ENCODE measurements at regions not wholly inside any gene's neighbourhood (a gene's known extent, or its start where the extent isn't known, plus 50 kb on each side); places are given as distances from the start of the nearest gene placed in this dataset.
A peak's percentile ranks its signal among the peaks of the same experiment; 100 is the strongest.

- Histone ChIP-seq H3K27me3 (no peaks in the 10 kb centered on the region), H3K4me3 (no peak overlapping the region), H3K27ac (no peak overlapping the region), H3K36me3 (no peaks in the 10 kb centered on the region), H3K9me3 (no peaks in the 10 kb centered on the region), H3K4me1 (no peaks in the 10 kb centered on the region)
- TF ChIP-seq POLR2A (IDR thresholded peaks at IDR 0.05) (no peak), CTCF (IDR thresholded peaks at IDR 0.05) (no peak)
- no peak for DNase-seq
- intact Hi-C loops (cut with DNase I; ENCODE audit: low total_unique reads) = no loop called here
Measured at GRCh38 chr21:28832715-28833061, 160.0 kb downstream of the LTN1 start.

- Histone ChIP-seq H3K4me1 (no peaks in the 10 kb centered on the region), H3K27ac (no peak overlapping the region), H3K9me3 (no peaks in the 10 kb centered on the region), H3K27me3 (no peaks in the 10 kb centered on the region), H3K4me3 (no peak overlapping the region), H3K36me3 (no peaks in the 10 kb centered on the region)
- intact Hi-C loops (cut with DNase I; ENCODE audit: low total_unique reads) = no loop called here
- DNase-seq = no peak
- TF ChIP-seq CTCF (IDR thresholded peaks at IDR 0.05) (no peak), POLR2A (IDR thresholded peaks at IDR 0.05) (no peak)
Measured at GRCh38 chr21:28832013-28832714, 160.5 kb downstream of the LTN1 start.

- intact Hi-C loops (cut with DNase I; ENCODE audit: low total_unique reads) = no loop called here
- H3K4me1 ChIP-seq = peaks cover under 1 to 2% of the 10 kb centered on the region in 2 donors
Measured at GRCh38 chr21:28828981-28829380, 163.7 kb downstream of the LTN1 start.

GRCh38 chr21:28828021-28828420 lies 164.7 kb downstream of the LTN1 start:
- no peaks in the 10 kb centered on the region for H3K9me3 ChIP-seq
- TF ChIP-seq POLR2A (IDR thresholded peaks at IDR 0.05) (no peak), CTCF (IDR thresholded peaks at IDR 0.05) (no peak)
- no peak overlapping the region for H3K4me3 ChIP-seq
- no peak for DNase-seq
- peaks cover 8 to 9% of the 10 kb centered on the region in 2 donors for H3K4me1 ChIP-seq
- no peaks in the 10 kb centered on the region for H3K36me3 ChIP-seq
- no peaks in the 10 kb centered on the region for H3K27me3 ChIP-seq
- peak overlapping the region in 1 of 2 donors; percentile 20 for H3K27ac ChIP-seq
- intact Hi-C loops (cut with DNase I; ENCODE audit: low total_unique reads) = no loop called here

More at GRCh38 chr21:28828981-28829380, 163.7 kb downstream of the LTN1 start:
- Histone ChIP-seq H3K4me3 (no peak overlapping the region), H3K27ac (peak overlapping the region in 1 of 2 donors; percentile 20), H3K36me3 (no peaks in the 10 kb centered on the region), H3K9me3 (no peaks in the 10 kb centered on the region), H3K27me3 (no peaks in the 10 kb centered on the region)
- DNase-seq = no peak
- TF ChIP-seq CTCF (IDR thresholded peaks at IDR 0.05) (no peak), POLR2A (IDR thresholded peaks at IDR 0.05) (no peak)

GRCh38 chr21:28827422-28827821 lies 165.3 kb downstream of the LTN1 start:
- Histone ChIP-seq H3K27ac (no peak overlapping the region), H3K27me3 (no peaks in the 10 kb centered on the region), H3K4me1 (peaks cover 8 to 14% of the 10 kb centered on the region in 2 donors), H3K4me3 (no peak overlapping the region), H3K36me3 (no peaks in the 10 kb centered on the region), H3K9me3 (no peaks in the 10 kb centered on the region)
- DNase-seq = no peak
- TF ChIP-seq CTCF (IDR thresholded peaks at IDR 0.05) (no peak), POLR2A (IDR thresholded peaks at IDR 0.05) (no peak)
- intact Hi-C loops (cut with DNase I; ENCODE audit: low total_unique reads) = no loop called here

Measured in uterus (tissue), 3 donors.